GM21447 (cell line): ENCODE measurements at regions not wholly inside any gene's neighbourhood (a gene's known extent, or its start where the extent isn't known, plus 50 kb on each side); places are given as distances from the start of the nearest gene placed in this dataset.

Source experiments
- ATAC-seq: cut with Tn5 transposase; IDR thresholded peaks from one replicate; pipeline ENCODE4 v1.9.1; 2021; ENCODE audit not compliant: unreplicated experiment

- ATAC-seq: no peak
Observed at GRCh38 chr5:1936901-1937300, 54.2 kb upstream of the IRX4 start.

- no peak for ATAC-seq
Observed at GRCh38 chr5:1936413-1936812, 53.7 kb upstream of the IRX4 start.

DNA sequence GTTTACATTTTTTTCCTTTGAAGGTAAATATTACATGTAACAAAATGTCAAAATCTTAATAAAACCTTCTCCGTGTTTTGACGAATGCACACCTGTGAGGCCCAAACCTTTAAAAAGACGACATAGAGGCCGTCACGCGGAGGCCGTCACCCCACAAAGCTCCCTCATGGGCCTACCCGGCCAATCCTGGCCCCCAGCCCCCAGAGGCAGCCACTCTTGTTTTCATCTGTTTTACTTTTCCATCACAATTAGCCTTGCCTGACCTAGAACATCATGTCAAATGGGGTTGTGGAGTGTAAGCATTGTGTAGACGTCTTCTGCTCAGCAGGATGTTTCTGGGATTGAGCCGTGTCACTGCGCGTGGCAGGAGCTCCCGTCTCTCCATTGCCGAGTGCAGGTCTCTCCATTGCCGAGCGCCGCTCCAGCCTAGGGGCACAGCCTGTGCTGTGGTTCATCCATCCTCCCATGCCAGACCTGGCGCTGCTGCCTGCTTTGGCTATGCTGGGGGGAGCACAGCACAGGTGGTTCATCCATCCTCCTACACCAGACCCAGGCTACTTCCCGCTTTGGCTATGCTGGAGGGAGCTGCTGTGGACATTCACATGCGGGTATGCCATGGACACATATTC is 52.2 kb upstream of the IRX4 start:
- ATAC-seq: no peak

DNA sequence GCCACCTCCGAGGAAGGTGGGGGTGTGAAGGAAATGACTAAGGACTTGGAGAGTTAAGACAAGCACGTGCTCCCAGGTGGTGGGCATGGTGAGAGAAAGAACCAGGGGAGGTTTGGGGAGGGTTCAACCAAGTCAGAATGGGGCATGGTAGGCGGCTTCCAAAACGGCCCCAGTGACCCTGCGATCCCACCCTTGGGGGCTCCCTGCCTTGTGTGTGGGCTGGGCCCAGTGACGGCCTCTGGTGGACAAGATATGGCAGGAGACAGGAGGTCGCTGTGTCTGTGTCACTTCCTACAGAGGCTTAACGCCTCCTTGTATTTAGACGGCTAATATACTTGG is 51.3 kb upstream of the IRX4 start:
- ATAC-seq: no peak

DNA sequence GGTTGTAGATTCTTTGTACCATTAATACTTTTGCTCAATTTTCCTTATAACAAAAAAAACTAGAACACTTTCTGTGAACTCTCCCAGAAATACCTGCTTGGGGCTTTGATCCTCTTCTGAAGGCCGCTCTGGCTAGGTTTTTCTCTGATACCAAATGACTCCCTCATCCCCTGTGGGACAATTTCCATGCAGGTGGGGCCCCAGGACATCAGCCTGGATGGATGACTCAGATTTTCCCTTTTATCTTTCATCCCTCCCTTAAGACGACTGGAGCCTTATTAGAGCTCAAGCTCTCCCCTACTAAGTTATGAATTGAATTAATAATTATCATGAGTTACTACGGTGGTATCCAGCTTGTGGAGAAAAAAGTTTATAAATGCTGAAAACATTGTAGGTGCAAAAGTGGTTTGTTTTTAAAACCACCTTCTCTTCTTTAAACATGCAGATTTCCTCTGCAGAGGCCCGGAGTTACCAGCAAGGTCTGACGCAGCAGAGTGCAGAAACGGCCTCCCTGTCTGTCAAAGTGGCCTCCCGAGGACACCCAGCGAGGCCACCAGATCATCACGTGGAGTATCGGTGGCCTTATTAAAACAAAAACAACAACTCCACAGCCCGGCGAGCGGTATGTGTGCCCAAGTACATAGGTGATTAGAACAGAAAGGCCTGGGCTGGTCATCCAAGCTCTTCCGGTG is 50.8 kb upstream of the IRX4 start:
- no peak for ATAC-seq
